GM23338 (cell line): ENCODE measurements at regions not wholly inside any gene's neighbourhood (a gene's known extent, or its start where the extent isn't known, plus 50 kb on each side); places are given as distances from the start of the nearest gene placed in this dataset.

Experiments
- CREB1 ChIP-seq: fragments of 250-450 bp; sonication (Bioruptor Pico); IDR thresholded peaks from 2 replicates; pipeline ENCODE4 v1.5.0; 2020; ENCODE audit warnings: low read depth, mild to moderate bottlenecking, moderate library complexity
- EZH2 ChIP-seq: fragments of 200-600 bp; sonication (generic); IDR thresholded peaks from one replicate; pipeline ENCODE4 v1.8.0; 2017; ENCODE audit warnings: antibody characterized with exemption, mild to moderate bottlenecking, low read depth; ENCODE audit not compliant: unreplicated experiment
- EZH2phosphoT487 ChIP-seq: fragments of 200-600 bp; sonication (generic); IDR thresholded peaks from one replicate; pipeline ENCODE4 v1.8.1; 2018; ENCODE audit warnings: antibody characterized with exemption; ENCODE audit not compliant: unreplicated experiment
- JUNB ChIP-seq: IDR thresholded peaks from one replicate; pipeline ENCODE4 v1.6.1; 2016; ENCODE audit warnings: antibody characterized with exemption; ENCODE audit not compliant: unreplicated experiment
- NANOG ChIP-seq: IDR thresholded peaks from 2 replicates; pipeline ENCODE4 v1.6.1; 2016; ENCODE audit warnings: antibody characterized with exemption, borderline replicate concordance
- POLR2AphosphoS5 ChIP-seq: IDR thresholded peaks from 2 replicates; pipeline ENCODE4 v1.6.1; 2016; ENCODE audit warnings: antibody characterized with exemption, low read depth
- REST ChIP-seq: IDR thresholded peaks from one replicate; pipeline ENCODE4 v1.6.1; 2018; ENCODE audit warnings: antibody characterized with exemption; ENCODE audit not compliant: unreplicated experiment
- STAT1 ChIP-seq: IDR thresholded peaks from one replicate; pipeline ENCODE4 v1.6.1; 2016; ENCODE audit warnings: antibody characterized with exemption; ENCODE audit not compliant: unreplicated experiment
- ZNF462 ChIP-seq: fragments of 250-450 bp; sonication (Bioruptor Pico); IDR thresholded peaks from 2 replicates; pipeline ENCODE4 v1.5.0; 2020; ENCODE audit warnings: mild to moderate bottlenecking, moderate library complexity
- TF ChIP-seq, protein P1 (sequence below), 2 experiments: fragments of 200-600 bp in 1 of 2; sonication (generic) in 1 of 2; conservative IDR thresholded peaks; 2 replicates each; pipeline versions ENCODE4 v1.5.1 to v1.6.1; 2016 to 2017; ENCODE audit warnings: antibody characterized with exemption in 2 of 2, low read depth in 2 of 2, mild to moderate bottlenecking in 2 of 2, moderate library complexity in 1 of 2
- TF ChIP-seq, protein P2 (sequence below): IDR thresholded peaks from 2 replicates; pipeline ENCODE4 v1.6.1; 2016; ENCODE audit warnings: antibody characterized with exemption

DNA sequence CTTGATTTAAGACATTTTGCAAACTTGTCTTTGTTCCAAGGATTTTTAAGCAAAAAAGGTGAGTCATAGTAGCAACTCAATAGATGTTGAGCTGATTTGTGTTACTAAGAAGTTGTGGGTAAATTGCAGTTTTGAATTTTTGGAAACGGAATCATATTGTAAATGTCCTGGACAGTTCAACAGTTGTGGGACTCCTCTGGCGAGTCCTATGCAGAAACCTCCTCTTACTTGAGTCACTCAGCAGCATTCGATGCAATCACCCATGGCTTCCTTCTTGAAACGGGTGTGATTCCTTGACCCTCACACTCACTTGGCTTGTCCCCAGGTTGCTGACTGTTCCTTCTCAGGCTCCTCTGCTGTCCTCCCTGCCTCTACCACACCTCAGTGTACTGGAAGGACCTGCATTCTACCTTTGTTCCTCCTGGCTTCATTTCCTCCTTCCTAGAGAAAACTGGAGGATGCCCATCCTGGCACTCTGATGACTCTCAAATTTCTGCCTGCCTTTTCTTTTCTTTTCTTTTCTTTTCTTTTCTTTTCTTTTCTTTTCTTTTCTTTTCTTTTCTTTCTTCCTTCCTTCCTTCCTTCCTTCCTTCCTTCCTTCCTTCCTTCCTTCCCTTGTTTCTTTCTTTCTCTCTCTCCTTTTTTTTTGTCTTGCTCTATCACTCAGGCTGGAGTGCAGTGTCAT lies 52.8 kb upstream of the DGKG start:
- TF ChIP-seq, protein P1, sequence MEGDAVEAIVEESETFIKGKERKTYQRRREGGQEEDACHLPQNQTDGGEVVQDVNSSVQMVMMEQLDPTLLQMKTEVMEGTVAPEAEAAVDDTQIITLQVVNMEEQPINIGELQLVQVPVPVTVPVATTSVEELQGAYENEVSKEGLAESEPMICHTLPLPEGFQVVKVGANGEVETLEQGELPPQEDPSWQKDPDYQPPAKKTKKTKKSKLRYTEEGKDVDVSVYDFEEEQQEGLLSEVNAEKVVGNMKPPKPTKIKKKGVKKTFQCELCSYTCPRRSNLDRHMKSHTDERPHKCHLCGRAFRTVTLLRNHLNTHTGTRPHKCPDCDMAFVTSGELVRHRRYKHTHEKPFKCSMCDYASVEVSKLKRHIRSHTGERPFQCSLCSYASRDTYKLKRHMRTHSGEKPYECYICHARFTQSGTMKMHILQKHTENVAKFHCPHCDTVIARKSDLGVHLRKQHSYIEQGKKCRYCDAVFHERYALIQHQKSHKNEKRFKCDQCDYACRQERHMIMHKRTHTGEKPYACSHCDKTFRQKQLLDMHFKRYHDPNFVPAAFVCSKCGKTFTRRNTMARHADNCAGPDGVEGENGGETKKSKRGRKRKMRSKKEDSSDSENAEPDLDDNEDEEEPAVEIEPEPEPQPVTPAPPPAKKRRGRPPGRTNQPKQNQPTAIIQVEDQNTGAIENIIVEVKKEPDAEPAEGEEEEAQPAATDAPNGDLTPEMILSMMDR (conservative IDR thresholded peaks at IDR 0.05; ENCODE audit: low read depth in 2 of 2), result no peak
- TF ChIP-seq EZH2phosphoT487, result no peak
- TF ChIP-seq STAT1, result no peak
- TF ChIP-seq REST, result no peak
- TF ChIP-seq EZH2, result no peak
- TF ChIP-seq JUNB, result no peak
- TF ChIP-seq ZNF462 (CRISPR knock-in tag), result no peak
- TF ChIP-seq POLR2AphosphoS5, result no peak
- TF ChIP-seq CREB1 (CRISPR knock-in tag), result no peak
- TF ChIP-seq, protein P2, sequence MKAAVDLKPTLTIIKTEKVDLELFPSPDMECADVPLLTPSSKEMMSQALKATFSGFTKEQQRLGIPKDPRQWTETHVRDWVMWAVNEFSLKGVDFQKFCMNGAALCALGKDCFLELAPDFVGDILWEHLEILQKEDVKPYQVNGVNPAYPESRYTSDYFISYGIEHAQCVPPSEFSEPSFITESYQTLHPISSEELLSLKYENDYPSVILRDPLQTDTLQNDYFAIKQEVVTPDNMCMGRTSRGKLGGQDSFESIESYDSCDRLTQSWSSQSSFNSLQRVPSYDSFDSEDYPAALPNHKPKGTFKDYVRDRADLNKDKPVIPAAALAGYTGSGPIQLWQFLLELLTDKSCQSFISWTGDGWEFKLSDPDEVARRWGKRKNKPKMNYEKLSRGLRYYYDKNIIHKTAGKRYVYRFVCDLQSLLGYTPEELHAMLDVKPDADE, result no peak
- TF ChIP-seq NANOG, result no peak
